SU-DHL-6 (cell line): ENCODE measurements at regions not wholly inside any gene's neighbourhood (a gene's known extent, or its start where the extent isn't known, plus 50 kb on each side); places are given as distances from the start of the nearest gene placed in this dataset.

Experiments used
- H2AFZ ChIP-seq: fragments of 200-600 bp; sonication (generic); 2 replicates; pipeline ENCODE4 v1.6.1; 2014; ENCODE audit warnings: low read depth, mild to moderate bottlenecking, moderate library complexity, mixed read lengths, antibody characterized with exemption, low read length; ENCODE audit not compliant: severe bottlenecking
- H3F3A ChIP-seq: fragments of 200-600 bp; shearing (Covaris generic); 2 replicates; pipeline ENCODE4 v1.6.0; 2016; ENCODE audit warnings: antibody characterized with exemption, mild to moderate bottlenecking; ENCODE audit not compliant: insufficient read depth
- H3K27ac ChIP-seq: fragments of 200-600 bp; sonication (generic); 2 replicates; pipeline ENCODE4 v1.5.1; 2016; ENCODE audit warnings: low read depth, mild to moderate bottlenecking, low read length, moderate library complexity, mixed read lengths
- H3K27me3 ChIP-seq: fragments of 200-600 bp; sonication (generic), shearing (Covaris generic); 2 replicates; pipeline ENCODE4 v1.6.0; 2014; ENCODE audit warnings: mild to moderate bottlenecking, low read length
- H3K36me3 ChIP-seq: fragments of 200-600 bp; sonication (generic); 2 replicates; pipeline ENCODE4 v1.6.1; 2014; ENCODE audit warnings: mild to moderate bottlenecking, low read length, mixed read lengths
- H3K4me2 ChIP-seq: fragments of 300-600, 200-600 bp; shearing (Covaris generic), sonication (generic); 2 replicates; pipeline ENCODE4 v1.6.0; 2014; ENCODE audit warnings: low read length, low read depth, mild to moderate bottlenecking; ENCODE audit not compliant: poor library complexity, severe bottlenecking
- H3K4me3 ChIP-seq: fragments of 200-600 bp; sonication (generic); 2 replicates; pipeline ENCODE4 v1.5.1; 2014; ENCODE audit warnings: antibody characterized with exemption, low read length, mild to moderate bottlenecking, mixed read lengths; ENCODE audit not compliant: insufficient read depth, poor library complexity, severe bottlenecking
- H3K79me2 ChIP-seq: fragments of 200-600 bp; sonication (generic); 2 replicates; pipeline ENCODE4 v1.6.1; 2014; ENCODE audit warnings: mild to moderate bottlenecking, low read length, moderate library complexity; ENCODE audit not compliant: insufficient read depth
- H3K9ac ChIP-seq: fragments of 200-600 bp; sonication (generic); 2 replicates; pipeline ENCODE4 v1.7.0; 2014; ENCODE audit warnings: mild to moderate bottlenecking, low read length
- H3K9me2 ChIP-seq: fragments of 200-600 bp; sonication (generic); replicated peaks from 2 replicates; pipeline ENCODE4 v1.6.1; 2014; ENCODE audit warnings: low read length; ENCODE audit not compliant: insufficient read depth
- H3K9me3 ChIP-seq: fragments of 200-600 bp; sonication (generic); 2 replicates; pipeline ENCODE4 v1.6.1; 2014; ENCODE audit warnings: low read length, mixed read lengths; ENCODE audit not compliant: insufficient read depth
- H4K20me1 ChIP-seq: fragments of 200-600 bp; sonication (generic); 2 replicates; pipeline ENCODE4 v1.6.1; 2014; ENCODE audit warnings: low read depth, mild to moderate bottlenecking, antibody characterized with exemption, low read length, moderate library complexity, mixed read lengths
- EZH2phosphoT487 ChIP-seq: fragments of 200-600 bp; sonication (generic), shearing (Covaris generic); conservative IDR thresholded peaks from 2 replicates; pipeline ENCODE4 v1.6.1; 2018; ENCODE audit warnings: mild to moderate bottlenecking, antibody characterized with exemption, low read length, moderate library complexity, mixed read lengths
- TF ChIP-seq, protein P1 (sequence below): fragments of 200-600 bp; sonication (generic); IDR thresholded peaks from one replicate; pipeline ENCODE4 v1.5.1; 2017; ENCODE audit warnings: antibody characterized with exemption, mild to moderate bottlenecking, low read length, moderate library complexity; ENCODE audit not compliant: insufficient read depth, poor library complexity, severe bottlenecking

DNA sequence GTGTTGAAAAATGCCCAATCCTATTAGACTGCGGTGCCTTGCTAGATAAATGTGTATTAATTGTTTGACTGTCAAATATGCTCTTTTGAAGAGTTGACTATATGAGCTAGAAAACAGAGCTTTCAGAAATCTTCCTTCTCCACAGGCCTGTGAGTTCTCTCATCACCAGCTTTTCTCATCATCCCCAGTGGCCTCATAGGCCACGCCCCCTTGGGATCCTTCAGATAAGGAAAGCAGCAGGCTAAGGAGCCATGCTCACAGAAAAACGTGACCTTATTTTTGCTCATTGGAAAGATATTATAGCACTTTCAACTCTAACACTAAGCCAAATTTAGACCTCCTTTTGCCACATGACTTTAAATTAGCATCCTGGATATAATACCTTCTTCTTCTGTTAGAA, 514.4 kb upstream of the ARRDC4 start:
- Histone ChIP-seq H3K9ac (no peak overlapping the region), H3K4me2 (no peak overlapping the region), H3K4me3 (no peak overlapping the region), H4K20me1 (no peaks in the 10 kb centered on the region), H3K27ac (no peak overlapping the region), H3K79me2 (no peaks in the 10 kb centered on the region), H3K9me3 (no peaks in the 10 kb centered on the region), H2AFZ (no peak overlapping the region), H3F3A (no peaks in the 10 kb centered on the region), H3K36me3 (no peaks in the 10 kb centered on the region), H3K27me3 (no peaks in the 10 kb centered on the region), H3K9me2 (no peaks in the 10 kb centered on the region)
- TF ChIP-seq, protein P1, sequence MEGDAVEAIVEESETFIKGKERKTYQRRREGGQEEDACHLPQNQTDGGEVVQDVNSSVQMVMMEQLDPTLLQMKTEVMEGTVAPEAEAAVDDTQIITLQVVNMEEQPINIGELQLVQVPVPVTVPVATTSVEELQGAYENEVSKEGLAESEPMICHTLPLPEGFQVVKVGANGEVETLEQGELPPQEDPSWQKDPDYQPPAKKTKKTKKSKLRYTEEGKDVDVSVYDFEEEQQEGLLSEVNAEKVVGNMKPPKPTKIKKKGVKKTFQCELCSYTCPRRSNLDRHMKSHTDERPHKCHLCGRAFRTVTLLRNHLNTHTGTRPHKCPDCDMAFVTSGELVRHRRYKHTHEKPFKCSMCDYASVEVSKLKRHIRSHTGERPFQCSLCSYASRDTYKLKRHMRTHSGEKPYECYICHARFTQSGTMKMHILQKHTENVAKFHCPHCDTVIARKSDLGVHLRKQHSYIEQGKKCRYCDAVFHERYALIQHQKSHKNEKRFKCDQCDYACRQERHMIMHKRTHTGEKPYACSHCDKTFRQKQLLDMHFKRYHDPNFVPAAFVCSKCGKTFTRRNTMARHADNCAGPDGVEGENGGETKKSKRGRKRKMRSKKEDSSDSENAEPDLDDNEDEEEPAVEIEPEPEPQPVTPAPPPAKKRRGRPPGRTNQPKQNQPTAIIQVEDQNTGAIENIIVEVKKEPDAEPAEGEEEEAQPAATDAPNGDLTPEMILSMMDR = no peak
- no peak for TF ChIP-seq EZH2phosphoT487

GRCh38 chr15:97456521-97457202, 503.8 kb upstream of the ARRDC4 start:
- Histone ChIP-seq H3K4me2 (no peak overlapping the region), H3K4me3 (no peak overlapping the region), H3K9me2 (no peaks in the 10 kb centered on the region), H3K36me3 (no peaks in the 10 kb centered on the region), H3K79me2 (no peaks in the 10 kb centered on the region), H4K20me1 (no peaks in the 10 kb centered on the region), H2AFZ (no peak overlapping the region), H3K9me3 (no peaks in the 10 kb centered on the region), H3K27ac (no peak overlapping the region), H3K9ac (no peak overlapping the region), H3K27me3 (no peaks in the 10 kb centered on the region), H3F3A (no peaks in the 10 kb centered on the region)
- TF ChIP-seq, protein P1 = no peak
- no peak for TF ChIP-seq EZH2phosphoT487

GRCh38 chr15:97457203-97457847, 503.2 kb upstream of the ARRDC4 start:
- no peak for TF ChIP-seq EZH2phosphoT487
- TF ChIP-seq, protein P1 = no peak
- H3K27ac ChIP-seq = no peak overlapping the region

More at GRCh38 chr15:97457203-97457847, 503.2 kb upstream of the ARRDC4 start:
- Histone ChIP-seq H3K9me2 (no peaks in the 10 kb centered on the region; the same call in 1 of the 2 replicates), H3K4me3 (no peak overlapping the region), H3K79me2 (no peaks in the 10 kb centered on the region), H3K27me3 (no peaks in the 10 kb centered on the region), H3F3A (no peaks in the 10 kb centered on the region), H3K4me2 (no peak overlapping the region), H3K36me3 (no peaks in the 10 kb centered on the region), H3K9me3 (no peaks in the 10 kb centered on the region), H3K9ac (no peak overlapping the region), H2AFZ (no peak overlapping the region), H4K20me1 (no peaks in the 10 kb centered on the region)
